HT-29 (cell line): ENCODE measurements at regions not wholly inside any gene's neighbourhood (a gene's known extent, or its start where the extent isn't known, plus 50 kb on each side); places are given as distances from the start of the nearest gene placed in this dataset.

Experiments used
- DNase-seq: peaks from one replicate; pipeline ENCODE4 v3.0.0-alpha.2; 2015; ENCODE audit warnings: low spot score

GRCh38 chr2:15806801-15807417, 133.4 kb upstream of the MYCN start:
- DNase-seq, result no peak

GRCh38 chr2:15807418-15808203, 132.7 kb upstream of the MYCN start:
- no peak for DNase-seq

GRCh38 chr2:15808204-15808910, 132.0 kb upstream of the MYCN start:
- no peak for DNase-seq

GRCh38 chr2:15808944-15809343, 131.4 kb upstream of the MYCN start:
- no peak for DNase-seq

- DNase-seq, result no peak
These were observed 130.9 kb upstream of the MYCN start for GRCh38 chr2:15809404-15809803.

GRCh38 chr2:15810477-15811150, 129.7 kb upstream of the MYCN start:
- DNase-seq, result no peak

GRCh38 chr2:15811367-15811766, 129.0 kb upstream of the MYCN start:
- no peak for DNase-seq

- DNase-seq, result no peak
These were observed 128.1 kb upstream of the MYCN start for GRCh38 chr2:15812187-15812780.

- no peak for DNase-seq
These were observed 126.7 kb upstream of the MYCN start for GRCh38 chr2:15813481-15814266.

GRCh38 chr2:15814403-15814802, 125.9 kb upstream of the MYCN start:
- no peak for DNase-seq

GRCh38 chr2:15814946-15815345, 125.4 kb upstream of the MYCN start:
- no peak for DNase-seq

GRCh38 chr2:15816226-15816625, 124.1 kb upstream of the MYCN start:
- no peak for DNase-seq

GRCh38 chr2:15816674-15817406, 123.5 kb upstream of the MYCN start:
- no peak for DNase-seq

GRCh38 chr2:15817748-15818147, 122.6 kb upstream of the MYCN start:
- DNase-seq, result no peak

GRCh38 chr2:15818318-15818753, 122.0 kb upstream of the MYCN start:
- no peak for DNase-seq

GRCh38 chr2:15818881-15819280, 121.5 kb upstream of the MYCN start:
- DNase-seq, result no peak

- no peak for DNase-seq
These were observed 120.6 kb upstream of the MYCN start for GRCh38 chr2:15819562-15820256.

- DNase-seq, result no peak
These were observed 120.1 kb upstream of the MYCN start for GRCh38 chr2:15820257-15820566.

GRCh38 chr2:15820927-15821326, 119.4 kb upstream of the MYCN start:
- no peak for DNase-seq
